HG03066 (cell line): ENCODE measurements at regions not wholly inside any gene's neighbourhood (a gene's known extent, or its start where the extent isn't known, plus 50 kb on each side); places are given as distances from the start of the nearest gene placed in this dataset.

Source experiments
- ATAC-seq: cut with Tn5 transposase; IDR thresholded peaks from one replicate; pipeline ENCODE4 v1.9.1; 2021; ENCODE audit warnings: low read depth; ENCODE audit not compliant: unreplicated experiment

DNA sequence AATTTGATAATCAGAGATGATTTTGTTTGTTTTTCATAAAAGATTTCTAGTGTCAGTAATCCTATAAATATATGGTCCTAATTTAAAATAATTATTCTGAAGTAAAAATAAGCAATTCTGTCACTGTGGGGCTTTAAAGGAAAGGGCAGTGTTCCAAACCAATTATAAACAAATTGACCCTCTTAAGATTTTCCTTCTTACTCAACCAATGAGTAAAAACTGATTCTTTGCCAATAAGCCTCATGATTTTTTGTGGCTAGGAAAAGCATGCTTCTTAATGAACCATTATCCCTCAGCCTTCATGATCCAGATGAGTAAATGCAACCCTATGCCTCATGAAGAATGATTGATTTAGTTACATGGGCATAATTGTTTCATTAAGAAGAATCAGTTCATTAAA lies 1010.4 kb downstream of the ADGRL3 start:
- ATAC-seq = no peak

DNA sequence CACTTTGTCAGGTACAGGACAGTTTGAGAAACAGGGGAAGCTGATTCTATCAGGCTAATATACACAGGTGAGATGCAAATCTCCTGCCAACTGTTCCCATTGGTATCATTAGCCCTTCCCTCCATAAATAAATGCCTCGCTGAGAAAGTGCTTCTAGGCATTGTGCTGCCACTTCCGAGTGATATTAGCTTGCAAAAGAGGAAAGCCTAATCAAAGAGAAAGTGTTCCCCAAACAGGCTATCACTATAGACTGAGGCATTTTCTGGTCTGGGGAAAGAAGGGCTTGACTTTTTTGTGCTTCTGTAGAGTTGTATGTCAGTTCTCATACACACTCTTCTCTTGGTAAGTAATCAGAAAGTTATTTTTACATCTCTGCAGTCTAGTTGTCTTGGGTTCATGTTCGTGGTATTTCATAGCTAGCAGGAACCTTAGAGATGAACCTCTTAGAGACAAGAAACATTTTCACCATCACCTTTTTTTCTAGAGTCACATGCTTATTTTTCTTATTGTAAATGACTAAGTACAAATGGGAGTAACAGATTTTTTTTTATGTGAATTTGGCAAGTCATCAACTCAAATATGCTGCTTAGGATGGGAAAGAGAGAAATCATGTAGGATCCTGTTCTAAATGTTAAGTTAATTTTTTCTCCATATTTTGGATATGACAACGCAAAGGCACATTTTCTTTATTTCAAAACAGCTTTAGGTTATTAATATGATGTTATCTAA lies 1009.8 kb downstream of the ADGRL3 start:
- no peak for ATAC-seq

DNA sequence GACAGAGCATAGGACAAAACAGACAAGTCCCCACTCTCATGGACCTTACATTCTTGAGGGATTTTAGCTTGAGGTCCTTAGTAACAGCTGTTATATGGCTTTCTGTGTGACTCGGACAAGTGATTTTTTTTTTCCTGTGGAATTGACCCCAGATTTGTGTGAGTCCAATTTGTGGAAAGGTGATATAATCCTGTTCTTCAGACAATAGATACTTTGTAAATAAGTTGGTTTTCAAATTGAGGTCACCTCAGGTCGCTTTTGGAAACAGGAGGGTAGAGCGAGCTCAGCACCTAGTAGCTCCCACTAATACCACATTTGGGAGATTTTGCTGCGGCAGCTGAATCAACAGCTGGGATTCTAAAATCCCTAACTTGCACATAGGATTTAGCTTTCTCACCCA lies 1008.8 kb downstream of the ADGRL3 start:
- ATAC-seq = no peak

DNA sequence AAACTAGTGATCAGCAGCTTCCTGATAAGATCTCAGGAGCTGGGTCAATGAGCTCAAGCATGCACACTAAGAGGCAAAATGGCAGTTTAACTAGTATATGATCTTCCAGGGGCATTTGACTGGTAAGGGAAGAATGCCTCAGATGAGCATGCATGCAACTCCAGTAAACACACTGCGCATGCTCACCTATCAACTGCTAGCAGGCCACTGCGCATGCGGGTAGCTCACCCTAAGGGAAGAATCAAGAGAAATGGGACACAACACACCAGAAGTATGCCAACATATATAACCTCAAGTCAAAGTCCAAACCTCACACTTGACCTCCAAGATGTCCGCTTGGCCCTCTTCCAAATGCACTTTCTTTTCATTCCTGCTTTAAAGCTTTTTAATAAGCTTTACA lies 1004.0 kb downstream of the ADGRL3 start:
- ATAC-seq = no peak

DNA sequence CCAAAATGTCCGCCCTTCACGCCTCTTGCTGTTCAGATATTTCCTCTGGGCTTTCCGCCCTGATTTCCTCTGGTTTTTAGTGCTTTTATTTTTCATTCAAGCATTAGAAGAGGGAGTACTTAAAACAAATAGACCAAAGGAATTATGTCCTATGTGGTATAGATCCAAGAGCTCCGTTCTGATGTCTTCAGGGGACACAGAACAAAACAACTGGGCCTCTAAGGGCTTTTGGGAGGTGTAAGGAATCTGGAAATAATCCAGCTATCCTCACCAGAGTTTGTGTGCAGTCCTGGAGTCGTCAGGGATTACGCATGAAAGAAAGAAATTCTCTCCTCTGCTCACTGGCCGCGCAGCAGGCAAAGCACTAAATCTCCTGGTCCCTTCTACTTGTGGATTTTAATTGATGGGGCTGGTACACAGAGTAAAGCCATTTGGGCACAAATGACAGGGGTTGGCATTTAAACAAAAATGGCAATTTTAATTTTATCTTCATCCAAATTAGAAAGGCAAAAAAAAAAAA lies 999.2 kb downstream of the ADGRL3 start:
- no peak for ATAC-seq

DNA sequence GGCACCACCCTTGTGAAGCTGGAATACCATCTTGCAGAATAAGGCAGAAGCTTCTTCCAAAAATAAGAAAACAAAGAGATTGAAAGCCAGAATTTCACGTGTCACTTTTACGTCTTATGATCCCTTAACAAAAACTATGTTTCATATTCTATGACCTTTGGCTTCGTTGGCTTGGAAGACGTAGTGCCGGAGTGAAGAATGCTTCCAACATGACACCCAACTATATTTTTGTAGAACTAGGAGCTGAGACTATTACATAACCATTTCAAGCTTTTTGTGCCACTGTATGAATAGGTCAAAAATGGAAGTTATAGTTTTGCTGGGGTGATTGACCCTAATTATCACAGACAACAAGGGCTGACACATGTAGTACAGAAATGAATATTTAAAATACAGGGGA lies 996.2 kb downstream of the ADGRL3 start:
- ATAC-seq = no peak

DNA sequence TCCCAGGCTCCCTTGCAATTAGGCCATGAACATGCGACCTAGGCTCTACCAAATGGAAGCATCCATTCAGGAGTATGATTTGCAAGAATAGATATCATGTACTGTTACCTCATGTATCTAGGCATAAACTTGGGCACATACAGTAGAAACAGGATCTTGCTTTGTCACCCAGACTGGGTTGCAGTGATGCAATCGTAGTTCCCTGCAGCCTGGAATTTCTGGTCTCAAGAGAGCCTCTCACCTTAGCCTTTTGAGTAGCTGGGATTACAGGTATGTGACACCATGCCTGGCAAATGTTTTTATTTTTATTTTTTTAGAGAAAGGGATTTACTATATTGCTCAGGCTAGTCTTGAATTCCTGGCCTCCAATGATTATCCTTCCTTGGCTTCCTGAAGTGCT lies 994.2 kb downstream of the ADGRL3 start:
- no peak for ATAC-seq

DNA sequence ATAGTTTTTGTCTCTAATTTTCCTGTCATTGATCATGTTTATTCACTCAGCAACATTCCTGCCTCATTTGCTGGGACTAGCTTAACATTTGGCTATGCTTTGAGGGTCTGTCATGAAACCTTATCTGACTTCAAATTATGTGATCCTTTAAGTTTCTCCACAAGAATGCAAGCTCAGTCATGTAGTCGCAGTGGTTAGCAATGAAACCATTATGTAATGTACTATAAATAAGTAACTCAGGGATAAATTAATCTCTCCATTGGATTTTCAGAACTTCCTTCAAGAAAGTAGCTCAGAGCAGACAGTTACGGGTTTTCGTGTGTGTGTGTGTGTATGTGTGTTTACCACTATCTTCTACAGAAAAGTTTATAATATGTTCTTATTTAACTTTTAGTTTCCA lies 993.6 kb downstream of the ADGRL3 start:
- no peak for ATAC-seq

DNA sequence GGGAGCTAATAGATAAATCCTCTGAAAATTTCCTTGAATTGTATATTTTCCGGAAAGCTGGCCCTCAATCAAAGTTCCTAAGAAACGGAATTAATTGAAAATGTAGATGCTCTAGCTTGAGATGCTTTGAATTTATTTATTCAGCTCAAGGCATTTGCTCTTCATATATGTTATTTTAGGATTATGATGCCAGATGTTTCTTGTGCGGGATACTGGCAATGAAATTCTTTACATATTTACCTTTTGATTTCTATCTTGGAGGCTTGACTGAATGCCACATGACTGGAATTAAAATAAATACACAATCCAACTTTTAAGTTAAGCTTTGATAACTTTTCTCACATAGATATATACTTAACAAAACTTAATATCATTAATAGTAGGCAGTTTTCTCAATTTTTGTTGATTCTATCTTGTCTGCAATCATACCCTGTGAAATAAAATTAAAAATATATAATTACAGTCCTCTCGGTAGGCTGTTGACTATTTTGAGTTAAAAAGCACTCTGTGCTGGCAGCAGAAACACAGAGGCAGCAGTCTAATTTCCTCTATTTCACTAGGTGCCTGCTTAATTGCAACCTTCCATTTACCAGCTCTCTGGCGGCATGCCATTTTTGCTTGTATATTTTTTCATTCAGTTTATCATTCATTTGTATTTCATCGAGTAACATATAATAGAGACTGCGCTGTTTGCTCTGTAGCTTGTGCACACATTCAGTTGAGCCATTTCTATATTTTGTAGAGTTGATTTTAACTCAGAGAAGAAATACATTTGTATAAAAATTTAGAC lies 991.5 kb downstream of the ADGRL3 start:
- ATAC-seq = no peak

DNA sequence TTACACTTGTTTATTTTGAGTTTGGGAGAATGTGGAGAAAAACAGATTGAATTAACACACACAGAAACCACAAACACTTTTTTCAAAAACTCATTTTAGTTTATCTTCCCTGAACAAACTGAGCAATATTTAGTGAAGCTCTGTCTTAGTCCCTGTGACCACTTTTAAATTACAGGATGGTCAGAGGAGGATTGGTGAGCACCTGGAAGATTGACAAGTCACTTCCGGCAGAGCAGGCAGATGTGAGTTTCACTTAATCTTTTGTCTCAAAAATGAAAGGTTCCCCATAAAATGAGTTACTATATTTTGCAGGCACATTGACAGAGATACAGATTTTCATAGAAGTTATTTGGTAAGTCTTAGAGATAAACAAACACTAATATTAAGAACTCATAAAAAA lies 970.1 kb downstream of the ADGRL3 start:
- ATAC-seq = no peak

DNA sequence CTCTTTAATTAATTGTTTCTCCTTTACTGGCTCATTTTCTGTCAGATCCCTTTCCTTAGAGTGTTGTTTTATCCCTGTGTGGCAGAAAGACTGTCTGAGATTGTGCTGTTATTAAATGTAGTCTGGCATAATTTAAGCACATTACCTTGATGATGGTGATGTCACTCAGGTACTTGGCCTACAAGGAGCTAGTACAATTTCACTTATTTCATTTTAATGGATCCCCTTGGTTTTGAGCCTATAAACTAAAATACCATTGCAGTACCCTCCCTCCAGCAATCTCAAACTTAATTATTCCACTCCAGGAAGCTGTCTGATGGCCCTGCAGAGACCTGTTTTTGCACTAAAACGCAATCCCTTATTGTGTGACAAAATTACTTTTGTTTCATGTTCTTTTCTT lies 968.6 kb downstream of the ADGRL3 start:
- no peak for ATAC-seq

DNA sequence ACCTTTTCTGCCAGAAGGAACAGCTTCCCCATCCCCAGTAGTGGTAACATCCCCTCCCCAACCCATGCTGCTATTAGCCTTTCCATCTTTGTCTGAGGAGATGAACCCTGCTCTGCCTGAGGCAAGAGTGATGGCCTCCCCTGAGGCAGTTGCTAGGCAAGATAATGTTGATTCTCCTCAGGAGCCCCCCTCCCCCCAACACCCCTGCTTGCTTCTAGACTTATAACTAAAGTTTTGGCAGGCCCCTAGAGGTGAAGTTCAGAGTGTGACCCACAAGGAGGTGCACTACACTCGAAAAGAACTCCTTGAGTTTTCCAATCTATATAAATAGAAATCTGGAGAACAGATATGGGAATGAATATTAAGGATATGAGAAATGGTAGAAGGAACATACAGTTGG lies 962.5 kb downstream of the ADGRL3 start:
- ATAC-seq = no peak

DNA sequence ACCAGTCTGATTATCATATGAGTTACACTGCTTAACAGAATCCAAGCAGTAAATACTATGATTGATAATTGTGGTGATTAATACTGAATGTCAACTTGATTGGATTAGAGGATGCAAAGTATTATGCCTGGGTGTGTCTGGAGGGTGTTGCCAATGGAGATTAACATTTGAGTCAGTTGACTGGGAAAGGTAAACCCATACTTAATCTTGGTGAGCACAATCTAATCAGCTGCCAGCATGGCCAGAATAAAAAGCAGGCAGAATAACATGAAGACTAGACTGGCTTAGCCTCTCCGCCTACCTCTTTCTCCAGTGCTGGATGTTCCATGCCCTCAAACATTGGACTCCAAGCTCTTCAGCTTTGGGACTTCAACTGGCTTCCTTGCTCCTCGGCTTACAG lies 961.3 kb downstream of the ADGRL3 start:
- no peak for ATAC-seq

DNA sequence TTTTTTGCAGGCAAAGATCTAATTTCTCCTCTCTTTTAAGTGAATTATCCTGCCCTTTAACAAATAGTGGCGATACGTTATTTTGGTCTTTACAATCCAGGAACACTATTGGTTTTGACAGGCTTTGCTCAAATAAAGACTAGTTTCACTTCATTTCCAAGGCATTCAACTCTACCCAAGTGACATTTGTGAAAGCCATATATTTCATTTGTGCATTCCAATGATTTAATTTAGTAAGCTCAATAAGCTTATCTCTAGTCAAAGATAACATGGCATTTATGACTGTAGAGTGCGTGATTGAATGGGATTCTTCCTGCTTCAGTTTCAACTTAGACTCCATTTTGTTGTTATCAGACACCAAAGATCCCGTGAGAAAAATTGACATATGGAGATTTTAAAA lies 959.8 kb downstream of the ADGRL3 start:
- no peak for ATAC-seq

DNA sequence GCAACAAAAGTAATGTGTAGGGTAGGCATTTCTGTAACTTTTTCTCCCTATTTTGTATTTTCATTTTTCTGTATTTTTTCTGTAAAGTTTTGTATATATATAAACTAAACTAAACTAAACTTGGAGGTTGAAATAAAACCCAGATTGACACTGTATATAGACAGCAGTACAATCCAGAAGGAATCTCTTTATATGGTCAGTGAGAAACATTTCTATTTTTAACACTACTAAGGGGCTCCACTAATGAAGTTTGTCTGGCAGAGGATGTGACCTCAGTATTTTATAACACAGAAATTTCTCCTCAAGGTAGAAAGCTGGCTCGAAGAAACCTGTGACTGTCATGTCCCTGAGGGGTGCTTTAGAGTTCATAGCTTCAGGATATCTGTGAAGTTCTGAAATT lies 959.2 kb downstream of the ADGRL3 start:
- no peak for ATAC-seq

DNA sequence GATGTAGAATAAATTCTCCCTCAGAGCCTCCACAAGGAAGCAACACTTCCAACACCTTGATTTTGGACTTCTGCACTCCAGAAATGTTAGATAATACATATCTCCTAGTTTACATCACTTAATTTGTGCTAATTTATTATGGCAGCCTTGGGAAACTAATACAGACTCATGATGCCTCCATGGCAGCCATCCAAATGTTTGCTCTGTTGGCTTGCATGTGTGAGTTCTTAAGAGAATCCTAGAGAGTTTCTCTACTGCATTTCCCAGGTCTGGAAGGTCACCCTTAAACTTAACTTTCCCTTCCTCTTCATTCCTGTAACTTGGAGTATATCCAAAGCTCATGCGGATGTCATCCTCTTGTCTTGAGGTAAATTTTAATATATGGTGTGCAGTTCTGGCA lies 956.1 kb downstream of the ADGRL3 start:
- ATAC-seq = no peak

DNA sequence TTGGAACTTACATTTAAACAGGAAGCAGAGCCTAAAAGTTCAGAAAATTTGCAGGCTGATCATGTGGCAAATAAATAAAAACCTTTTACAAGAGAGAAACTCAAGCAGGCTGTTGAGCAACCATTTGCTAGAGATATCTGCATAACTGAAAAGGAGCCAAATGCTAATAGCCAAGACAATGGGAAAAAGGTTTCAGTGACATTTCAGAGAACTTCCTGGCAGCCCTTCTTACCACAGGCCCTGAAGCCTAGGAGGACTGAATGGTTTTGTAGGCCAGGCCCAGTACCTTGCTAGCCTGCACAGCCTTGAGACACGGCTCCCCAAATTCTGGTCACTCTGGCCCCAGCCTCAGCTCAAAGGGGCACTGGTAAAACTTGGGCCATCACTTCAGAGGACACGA lies 945.1 kb downstream of the ADGRL3 start:
- ATAC-seq = no peak

DNA sequence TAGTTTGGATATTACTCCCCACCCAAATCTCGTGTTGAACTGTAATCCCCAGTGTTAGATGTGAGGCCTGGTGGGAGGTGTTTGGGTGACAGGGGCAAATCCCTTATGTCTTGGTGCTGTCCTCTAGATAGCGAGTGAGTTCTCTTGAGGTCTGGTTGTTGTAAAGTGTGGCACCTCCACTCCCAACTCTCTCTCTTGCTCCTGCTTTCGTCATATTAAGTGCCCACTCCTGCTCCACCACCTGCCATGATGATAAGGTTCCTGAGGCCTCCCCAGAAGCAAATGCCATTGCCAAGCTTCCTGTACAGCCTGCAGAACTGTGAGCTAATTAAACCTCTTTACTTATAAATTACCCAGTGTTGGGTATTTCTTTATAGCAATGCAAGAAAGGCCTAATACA lies 944.3 kb downstream of the ADGRL3 start:
- no peak for ATAC-seq

DNA sequence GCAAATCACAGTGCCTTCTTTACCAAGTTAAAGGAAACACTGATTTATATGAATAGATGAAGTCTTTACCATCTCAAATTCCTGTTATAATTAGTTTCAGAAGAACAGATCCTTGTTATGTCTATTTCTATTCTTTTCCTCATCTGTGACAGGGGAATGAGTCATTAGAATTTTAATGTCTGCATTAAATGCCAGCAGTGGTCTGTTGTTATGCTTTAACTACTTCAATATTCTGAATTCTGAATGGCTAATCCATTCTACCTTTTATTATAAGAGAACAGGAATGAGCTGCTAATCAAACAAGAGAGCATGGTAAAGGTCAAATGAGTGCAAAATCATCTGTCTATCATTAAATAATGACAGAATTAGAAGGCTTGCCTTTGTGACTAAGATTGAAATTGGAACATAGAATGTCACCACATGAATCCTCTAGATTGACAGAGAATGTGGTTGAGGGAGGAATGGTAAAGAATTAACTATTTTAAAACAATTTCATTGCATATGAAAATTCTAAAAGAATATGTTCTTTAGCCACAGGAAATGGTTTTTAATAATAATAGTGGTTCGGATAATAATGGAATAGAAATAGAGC lies 935.5 kb downstream of the ADGRL3 start:
- no peak for ATAC-seq

DNA sequence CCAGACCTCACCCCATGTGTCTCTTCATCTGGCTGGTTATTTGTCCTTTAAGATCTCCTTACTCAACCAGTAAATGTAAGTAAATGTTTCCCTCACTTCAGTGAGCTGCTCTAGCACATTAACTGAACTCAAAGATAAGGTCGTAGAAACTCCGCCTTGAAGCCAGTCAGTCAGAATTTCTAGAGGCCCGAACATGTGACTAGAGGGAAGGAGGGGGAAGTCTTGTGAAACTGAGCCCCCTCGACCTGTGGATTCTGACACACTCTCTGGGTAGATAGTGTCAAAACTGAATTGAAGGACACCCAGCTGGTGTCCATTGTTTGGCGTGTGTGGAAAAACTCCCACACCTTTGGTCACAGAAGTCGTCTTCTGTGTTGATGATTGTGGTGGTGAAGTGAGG lies 933.9 kb downstream of the ADGRL3 start:
- ATAC-seq = no peak

DNA sequence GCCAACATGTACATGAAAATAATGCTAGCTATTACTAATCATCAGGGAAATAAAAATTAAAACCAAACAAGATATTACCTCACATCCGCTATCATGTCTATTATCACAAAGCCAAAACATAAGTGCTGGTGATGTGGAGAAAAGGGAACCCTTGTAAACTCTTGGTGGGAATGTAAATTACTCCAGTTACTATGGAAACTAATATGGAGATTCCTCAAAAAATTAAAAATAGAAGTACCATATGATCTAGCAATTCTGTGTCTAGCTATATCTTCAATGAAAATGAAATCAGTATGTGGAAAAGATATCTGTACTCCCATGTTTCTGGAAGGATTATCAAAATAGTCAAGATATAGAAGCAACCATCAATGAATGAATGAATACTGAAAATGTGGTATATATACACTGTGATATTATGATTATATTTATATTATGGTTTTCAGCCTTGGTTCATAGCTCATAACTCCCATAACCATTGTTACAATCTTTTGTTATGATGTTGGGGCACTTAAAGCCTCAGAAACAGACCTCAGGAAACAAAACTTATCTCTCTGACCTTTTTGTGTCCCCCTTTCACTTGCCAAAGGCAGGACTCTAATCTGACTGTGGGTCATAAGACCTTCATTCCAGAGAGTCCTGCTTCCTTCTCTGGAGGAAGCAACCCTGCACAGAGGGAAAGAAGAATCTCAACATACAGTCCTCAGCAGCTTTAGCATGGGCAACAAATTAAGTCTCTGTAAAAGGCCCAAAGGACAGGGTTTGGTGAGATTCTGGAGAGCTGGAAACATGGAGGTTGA lies 933.2 kb downstream of the ADGRL3 start:
- ATAC-seq = no peak
